ENCODE measurements at regions not wholly inside any gene's neighbourhood (a gene's known extent, or its start where the extent isn't known, plus 50 kb on each side); places are given as distances from the start of the nearest gene placed in this dataset.

DNA sequence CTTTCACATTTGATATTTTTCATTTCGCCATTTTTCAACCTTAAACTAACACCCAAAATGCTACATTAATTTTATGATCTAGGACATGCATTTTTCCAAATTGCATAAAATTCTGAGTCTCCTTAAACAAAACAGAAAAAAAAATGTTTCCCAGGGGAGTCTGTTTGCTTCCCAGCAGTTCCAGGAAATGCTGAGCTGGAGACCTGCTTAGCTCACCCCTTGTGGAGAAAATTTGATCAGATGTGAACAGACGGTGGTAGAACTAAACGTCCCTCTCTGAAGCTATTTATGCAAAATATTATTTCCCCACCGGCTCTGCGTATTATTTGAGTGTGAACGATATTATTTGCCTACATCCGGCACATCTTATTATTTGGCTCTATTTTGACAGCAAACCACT, 74.9 kb upstream of the AGAP1 start:
- H3K4ac ChIP-seq (replicated peaks; ENCODE audit: insufficient read length, low read depth, low read length) = no peak overlapping the region
- H3K9ac ChIP-seq (replicated peaks in 1 of 4; ENCODE audit: extremely low read depth in 1 of 4, low read depth in 3 of 4, low read length in 3 of 4) = no peak overlapping the region
- H3K14ac ChIP-seq (ENCODE audit: insufficient read length) = no peak overlapping the region
- no peaks in the 10 kb centered on the region for H3K27me3 ChIP-seq (replicated peaks in 1 of 4; ENCODE audit: control insufficient read depth in 3 of 4, extremely low read depth in 1 of 4, insufficient read depth in 3 of 4, low read length in 3 of 4)
- no peak overlapping the region for H3K27ac ChIP-seq (ENCODE audit: low read depth, low read length)
- H3K79me2 ChIP-seq (ENCODE audit: control insufficient read depth in 1 of 2, insufficient read depth in 2 of 2, low read length in 2 of 2) = no peaks in the 10 kb centered on the region
- H2BK15ac ChIP-seq (ENCODE audit: low read length) = no peak overlapping the region
- H2BK5ac ChIP-seq (ENCODE audit: low read depth, low read length) = no peak overlapping the region
- no peaks in the 10 kb centered on the region for H3K23me2 ChIP-seq (ENCODE audit: low read depth, low read length)
- POLR2A ChIA-PET (ENCODE audit: partially characterized antibody) = no interaction called here
- H2BK120ac ChIP-seq (replicated peaks; ENCODE audit: low read depth, low read length) = no peak overlapping the region
- H3K79me1 ChIP-seq (ENCODE audit: low read depth, low read length) = no peaks in the 10 kb centered on the region
- no peaks in the 10 kb centered on the region for H3K4me1 ChIP-seq (replicated peaks in 1 of 4; ENCODE audit: control insufficient read depth in 3 of 4, insufficient read depth in 4 of 4, low read length in 3 of 4)
- no peak overlapping the region for H3K23ac ChIP-seq (ENCODE audit: insufficient read length)
- H3K4me2 ChIP-seq (ENCODE audit: insufficient read depth in 1 of 2, low read depth in 2 of 2, low read length in 2 of 2) = no peak overlapping the region
- H4K91ac ChIP-seq (replicated peaks; ENCODE audit: insufficient read length, low read length) = no peak overlapping the region
- FAIRE-seq (no peak), DNase-seq (ENCODE audit: low read depth in 1 of 2, low spot score in 2 of 2) (no peak)
- no peak overlapping the region for H3K4me3 ChIP-seq (ENCODE audit: extremely low read depth in 1 of 4, insufficient read depth in 2 of 4, low read depth in 3 of 4, low read length in 4 of 4)
- no peak overlapping the region for H4K5ac ChIP-seq (ENCODE audit: insufficient read length, low read depth, low read length)
- H3K18ac ChIP-seq (ENCODE audit: extremely low read depth, low read length) = no peak overlapping the region
- no peak overlapping the region for H2BK12ac ChIP-seq (ENCODE audit: low read depth, low read length)
- no peak overlapping the region for H2BK20ac ChIP-seq (ENCODE audit: low read length)
- whole genome bisulfite sequencing, 2 experiments (ENCODE audit: extremely low coverage in 1 of 2, insufficient coverage in 1 of 2, insufficient read length in 1 of 2, insufficient replicate concordance in 2 of 2, low coverage in 1 of 2, low lambda C conversion rate in 2 of 2, missing lambda C conversion rate in 1 of 2) = 92 to 100% methylated on average over 1 to 7 of the region's 7 CpGs
- H3K9me3 ChIP-seq (ENCODE audit: insufficient read depth in 2 of 2, low read depth in 1 of 2, low read length in 1 of 2) = no peaks in the 10 kb centered on the region
- no peaks in the 10 kb centered on the region for H3K36me3 ChIP-seq (ENCODE audit: control insufficient read depth in 2 of 4, insufficient read depth in 4 of 4, low read length in 3 of 4)
- CTCF ChIA-PET (ENCODE audit: partially characterized antibody) = interaction anchor here (0.6 to 1.1 kb wide), 4 partner anchors 10 to 462 kb away, joined by 3 read pairs; no protein-coding TSS in a partner anchor
- H4K8ac ChIP-seq (ENCODE audit: extremely low read depth, insufficient read depth, low read length) = no peak overlapping the region
- no peaks in the 10 kb centered on the region for H4K20me1 ChIP-seq (replicated peaks in 1 of 2; ENCODE audit: control insufficient read depth in 1 of 2, insufficient read depth in 2 of 2, low read length in 2 of 2)
- no peak overlapping the region for H2AK5ac ChIP-seq (ENCODE audit: low read depth, low read length)
- no peak overlapping the region for H2AFZ ChIP-seq (ENCODE audit: low read length)
- H3K56ac ChIP-seq (replicated peaks; ENCODE audit: insufficient read length, low read depth, low read length) = no peak overlapping the region
- TF ChIP-seq PHF8 (conservative IDR thresholded peaks at IDR 0.05; ENCODE audit: low read depth, low read length) (no peak), JUN (IDR thresholded peaks at IDR 0.05; ENCODE audit: low read depth, low read length) (no peak)
